ENCODE measurements at regions not wholly inside any gene's neighbourhood (a gene's known extent, or its start where the extent isn't known, plus 50 kb on each side); places are given as distances from the start of the nearest gene placed in this dataset.

DNA sequence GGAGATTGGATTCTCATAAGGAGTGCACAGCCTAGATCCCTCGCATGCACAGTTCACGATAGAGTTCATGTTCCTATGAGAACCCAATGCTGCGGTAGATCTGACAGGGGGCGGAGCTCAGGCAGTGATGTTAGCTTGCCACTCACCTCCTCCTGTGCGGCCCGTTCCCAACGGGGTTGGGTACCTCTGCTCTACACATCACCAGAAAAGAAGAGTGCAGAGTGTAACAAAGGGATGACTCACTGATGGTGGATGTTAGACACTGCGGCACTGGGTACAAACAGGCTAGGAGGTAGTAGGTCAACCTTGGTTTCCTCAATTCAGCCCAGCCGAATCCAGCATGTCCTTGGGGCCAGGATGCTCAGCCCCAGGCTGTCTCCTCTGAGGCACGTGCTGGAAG is 66.8 kb upstream of the CHST15 start:
- TF ChIP-seq, protein P1, sequence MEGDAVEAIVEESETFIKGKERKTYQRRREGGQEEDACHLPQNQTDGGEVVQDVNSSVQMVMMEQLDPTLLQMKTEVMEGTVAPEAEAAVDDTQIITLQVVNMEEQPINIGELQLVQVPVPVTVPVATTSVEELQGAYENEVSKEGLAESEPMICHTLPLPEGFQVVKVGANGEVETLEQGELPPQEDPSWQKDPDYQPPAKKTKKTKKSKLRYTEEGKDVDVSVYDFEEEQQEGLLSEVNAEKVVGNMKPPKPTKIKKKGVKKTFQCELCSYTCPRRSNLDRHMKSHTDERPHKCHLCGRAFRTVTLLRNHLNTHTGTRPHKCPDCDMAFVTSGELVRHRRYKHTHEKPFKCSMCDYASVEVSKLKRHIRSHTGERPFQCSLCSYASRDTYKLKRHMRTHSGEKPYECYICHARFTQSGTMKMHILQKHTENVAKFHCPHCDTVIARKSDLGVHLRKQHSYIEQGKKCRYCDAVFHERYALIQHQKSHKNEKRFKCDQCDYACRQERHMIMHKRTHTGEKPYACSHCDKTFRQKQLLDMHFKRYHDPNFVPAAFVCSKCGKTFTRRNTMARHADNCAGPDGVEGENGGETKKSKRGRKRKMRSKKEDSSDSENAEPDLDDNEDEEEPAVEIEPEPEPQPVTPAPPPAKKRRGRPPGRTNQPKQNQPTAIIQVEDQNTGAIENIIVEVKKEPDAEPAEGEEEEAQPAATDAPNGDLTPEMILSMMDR (IDR thresholded peaks at IDR 0.05), result no peak
- no peak for TF ChIP-seq POLR2A (IDR thresholded peaks at IDR 0.05)

Measured in sigmoid colon (tissue), 3 donors.